H9 (cell line): ENCODE measurements at regions not wholly inside any gene's neighbourhood (a gene's known extent, or its start where the extent isn't known, plus 50 kb on each side); places are given as distances from the start of the nearest gene placed in this dataset.
A peak's percentile ranks its signal among the peaks of the same experiment; 100 is the strongest.

ENCODE experiments used
- DNase-seq: peaks from one replicate; pipeline ENCODE4 v3.0.0-alpha.2; 2017
- H2AFZ ChIP-seq: one replicate; pipeline ENCODE4 v1.6.1; 2013; ENCODE audit warnings: mild to moderate bottlenecking, low read length, control low read depth, moderate library complexity
- H2AK5ac ChIP-seq: 2 replicates; pipeline ENCODE4 v1.6.1; 2013; ENCODE audit warnings: low read length, control low read depth, mixed read lengths; ENCODE audit not compliant: insufficient read length
- H2BK120ac ChIP-seq: one replicate; pipeline ENCODE4 v1.6.1; 2013; ENCODE audit warnings: low read depth, mild to moderate bottlenecking, low read length, control low read depth, inconsistent platforms; ENCODE audit not compliant: poor library complexity, severe bottlenecking
- H2BK12ac ChIP-seq: 2 replicates; pipeline ENCODE4 v1.6.1; 2013; ENCODE audit warnings: low read length, control low read depth, mixed read lengths, low read depth; ENCODE audit not compliant: insufficient read length
- H2BK15ac ChIP-seq: 2 replicates; pipeline ENCODE4 v1.6.1; 2013; ENCODE audit warnings: low read depth, low read length, control low read depth
- H2BK20ac ChIP-seq: one replicate; pipeline ENCODE4 v1.6.1; 2013; ENCODE audit warnings: low read depth, mild to moderate bottlenecking, low read length, control low read depth, inconsistent platforms; ENCODE audit not compliant: poor library complexity, severe bottlenecking
- H2BK5ac ChIP-seq: 2 replicates; pipeline ENCODE4 v1.6.1; 2013; ENCODE audit warnings: low read length, control low read depth, mixed read lengths; ENCODE audit not compliant: insufficient read length
- H3K14ac ChIP-seq: 2 replicates; pipeline ENCODE4 v1.6.1; 2013; ENCODE audit warnings: low read length, control low read depth; ENCODE audit not compliant: insufficient read depth
- H3K18ac ChIP-seq: 2 replicates; pipeline ENCODE4 v1.6.1; 2013; ENCODE audit warnings: low read depth, mild to moderate bottlenecking, mixed read lengths, low read length, control low read depth; ENCODE audit not compliant: insufficient read length
- H3K23ac ChIP-seq: 2 replicates; pipeline ENCODE4 v1.6.1; 2013; ENCODE audit warnings: low read length, control low read depth, mixed read lengths, low read depth; ENCODE audit not compliant: insufficient read length
- H3K23me2 ChIP-seq: 2 replicates; pipeline ENCODE4 v1.6.1; 2013; ENCODE audit warnings: low read depth, mild to moderate bottlenecking, mixed read lengths, low read length, control low read depth; ENCODE audit not compliant: insufficient read length, poor library complexity, severe bottlenecking
- H3K27ac ChIP-seq: 2 replicates; pipeline ENCODE4 v1.5.1; 2013; ENCODE audit warnings: low read length, control low read depth, mixed read lengths, low read depth; ENCODE audit not compliant: insufficient read length
- H3K27me3 ChIP-seq: 2 replicates; pipeline ENCODE4 v1.6.1; 2013; ENCODE audit warnings: low read length, control low read depth, inconsistent platforms; ENCODE audit not compliant: insufficient read depth
- H3K4ac ChIP-seq: 2 replicates; pipeline ENCODE4 v1.6.1; 2013; ENCODE audit warnings: low read depth, mild to moderate bottlenecking, control low read depth, inconsistent platforms, low read length, moderate library complexity
- H3K4me1 ChIP-seq: 2 replicates; pipeline ENCODE4 v1.6.1; 2013; ENCODE audit warnings: low read length, control low read depth, inconsistent platforms; ENCODE audit not compliant: insufficient read depth
- H3K4me2 ChIP-seq: 2 replicates; pipeline ENCODE4 v1.6.1; 2013; ENCODE audit warnings: low read length, control low read depth, mixed read lengths; ENCODE audit not compliant: insufficient read length, insufficient read depth
- H3K56ac ChIP-seq: 2 replicates; pipeline ENCODE4 v1.6.1; 2013; ENCODE audit warnings: low read depth, mild to moderate bottlenecking, mixed read lengths, low read length, control low read depth; ENCODE audit not compliant: insufficient read length
- H3K79me1 ChIP-seq: 2 replicates; pipeline ENCODE4 v1.6.1; 2013; ENCODE audit warnings: low read depth, mild to moderate bottlenecking, moderate library complexity, low read length, control low read depth, inconsistent platforms; ENCODE audit not compliant: insufficient read depth, poor library complexity, severe bottlenecking
- H3K79me2 ChIP-seq: 2 replicates; pipeline ENCODE4 v1.6.1; 2013; ENCODE audit warnings: low read length, control low read depth, inconsistent platforms; ENCODE audit not compliant: insufficient read depth
- H3K9ac ChIP-seq: 2 replicates; pipeline ENCODE4 v1.6.1; 2013; ENCODE audit warnings: low read length, control low read depth, mixed read lengths; ENCODE audit not compliant: insufficient read length; ENCODE audit errors: extremely low read depth
- H3K9me3 ChIP-seq: one replicate; pipeline ENCODE4 v1.6.1; 2013; ENCODE audit warnings: low read depth, low read length, inconsistent platforms; ENCODE audit not compliant: control insufficient read depth
- H3T11ph ChIP-seq: one replicate; pipeline ENCODE4 v1.6.1; 2013; ENCODE audit warnings: mild to moderate bottlenecking, low read length, control low read depth, inconsistent platforms
- H4K20me1 ChIP-seq: one replicate; pipeline ENCODE4 v1.6.1; 2013; ENCODE audit not compliant: control insufficient read depth, insufficient read length, insufficient read depth
- H4K5ac ChIP-seq: 2 replicates; pipeline ENCODE4 v1.6.1; 2013; ENCODE audit warnings: low read depth, mild to moderate bottlenecking, mixed read lengths, low read length, control low read depth; ENCODE audit not compliant: insufficient read length
- H4K8ac ChIP-seq: replicated peaks from 2 replicates; pipeline ENCODE4 v1.6.1; 2013; ENCODE audit warnings: low read length, control low read depth, mixed read lengths, low read depth; ENCODE audit not compliant: insufficient read length
- H4K91ac ChIP-seq: 2 replicates; pipeline ENCODE4 v1.6.1; 2013; ENCODE audit warnings: low read depth, mild to moderate bottlenecking, moderate library complexity, mixed read lengths, low read length, control low read depth; ENCODE audit not compliant: insufficient read length
- H3K27ac Mint-ChIP-seq, 3 experiments: 2 replicates in 2 of 3; 3 replicates in 1 of 3; pipeline ENCODE4 v1.8.0; 2020 to 2021; ENCODE audit warnings: mixed read lengths in 3 of 3, mild to moderate bottlenecking in 1 of 3, moderate library complexity in 1 of 3
- H3K27me3 Mint-ChIP-seq: 2 replicates; pipeline ENCODE4 v1.8.0; 2021; ENCODE audit warnings: low read depth, mild to moderate bottlenecking, moderate library complexity, mixed read lengths
- H3K36me3 Mint-ChIP-seq, 3 experiments: 2 replicates in 2 of 3; 3 replicates in 1 of 3; pipeline ENCODE4 v1.8.0; 2020 to 2021; ENCODE audit warnings: low read depth in 3 of 3, mixed read lengths in 3 of 3; ENCODE audit not compliant: insufficient read depth in 1 of 3
- H3K4me1 Mint-ChIP-seq, 2 experiments: 2 replicates each; pipeline ENCODE4 v1.8.0; 2020; ENCODE audit warnings: mixed read lengths in 2 of 2
- H3K4me3 Mint-ChIP-seq, 2 experiments: 2 replicates in 1 of 2; 3 replicates in 1 of 2; pipeline ENCODE4 v1.8.0; 2020 to 2021; ENCODE audit warnings: mild to moderate bottlenecking in 2 of 2, mixed read lengths in 2 of 2, moderate library complexity in 1 of 2
- H3K9me3 Mint-ChIP-seq, 2 experiments: 2 replicates in 1 of 2; 3 replicates in 1 of 2; pipeline ENCODE4 v1.8.0; 2020; ENCODE audit warnings: mild to moderate bottlenecking in 2 of 2, mixed read lengths in 2 of 2, moderate library complexity in 1 of 2
- WGBS: extraction: QIAGEN DNeasy Blood & Tissue Kit; methylation state at CpG from one replicate; pipeline ENCODE4 v1.1.7; 2013; ENCODE audit warnings: missing lambda C conversion rate, low lambda C conversion rate, mixed read lengths; ENCODE audit not compliant: insufficient read length; ENCODE audit errors: extremely low coverage; 5-methylcytosine and 5-hydroxymethylcytosine counted together
- TF ChIP-seq, protein P1 (sequence below): fragments of 200-600 bp; sonication (generic); conservative IDR thresholded peaks from 3 replicates; pipeline ENCODE4 v1.8.0; 2021; ENCODE audit warnings: antibody characterized with exemption, mild to moderate bottlenecking

DNA sequence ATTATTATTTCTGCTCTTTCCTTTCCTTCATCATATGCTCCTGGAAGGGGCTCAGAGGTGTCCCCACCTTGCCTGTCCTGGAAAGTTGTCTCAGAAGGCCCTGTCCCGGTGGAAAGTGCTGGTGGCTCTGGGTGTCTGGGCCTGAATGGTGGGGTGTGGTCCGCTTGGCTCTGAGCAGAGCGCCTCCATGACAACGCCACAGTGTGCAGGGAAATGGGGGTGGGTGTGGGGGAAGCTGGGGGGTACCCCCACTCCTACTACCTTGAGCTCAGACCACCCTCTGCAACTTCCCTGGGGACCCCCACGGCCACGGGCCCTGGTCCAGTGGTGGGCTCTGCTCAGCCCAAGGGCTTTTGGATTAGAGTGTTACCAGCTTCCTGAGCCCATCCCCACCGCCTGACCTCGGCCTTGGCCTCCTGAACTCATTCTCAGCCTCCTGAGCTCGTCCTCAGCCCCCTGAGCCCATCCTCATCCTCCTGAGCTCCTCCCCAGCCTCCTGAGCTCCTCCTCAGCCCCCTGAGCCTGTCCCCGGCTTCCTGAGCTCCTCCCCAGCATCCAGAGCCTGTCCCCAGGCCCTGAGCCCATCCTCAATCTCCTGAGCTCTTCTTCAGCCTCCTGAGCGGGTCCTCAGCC lies 106.4 kb upstream of the FAM20C start:
- TF ChIP-seq, protein P1, sequence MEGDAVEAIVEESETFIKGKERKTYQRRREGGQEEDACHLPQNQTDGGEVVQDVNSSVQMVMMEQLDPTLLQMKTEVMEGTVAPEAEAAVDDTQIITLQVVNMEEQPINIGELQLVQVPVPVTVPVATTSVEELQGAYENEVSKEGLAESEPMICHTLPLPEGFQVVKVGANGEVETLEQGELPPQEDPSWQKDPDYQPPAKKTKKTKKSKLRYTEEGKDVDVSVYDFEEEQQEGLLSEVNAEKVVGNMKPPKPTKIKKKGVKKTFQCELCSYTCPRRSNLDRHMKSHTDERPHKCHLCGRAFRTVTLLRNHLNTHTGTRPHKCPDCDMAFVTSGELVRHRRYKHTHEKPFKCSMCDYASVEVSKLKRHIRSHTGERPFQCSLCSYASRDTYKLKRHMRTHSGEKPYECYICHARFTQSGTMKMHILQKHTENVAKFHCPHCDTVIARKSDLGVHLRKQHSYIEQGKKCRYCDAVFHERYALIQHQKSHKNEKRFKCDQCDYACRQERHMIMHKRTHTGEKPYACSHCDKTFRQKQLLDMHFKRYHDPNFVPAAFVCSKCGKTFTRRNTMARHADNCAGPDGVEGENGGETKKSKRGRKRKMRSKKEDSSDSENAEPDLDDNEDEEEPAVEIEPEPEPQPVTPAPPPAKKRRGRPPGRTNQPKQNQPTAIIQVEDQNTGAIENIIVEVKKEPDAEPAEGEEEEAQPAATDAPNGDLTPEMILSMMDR = no peak
- Histone ChIP-seq H4K5ac (no peak overlapping the region), H3K4ac (no peak overlapping the region), H3K9me3 (no peaks in the 10 kb centered on the region), H4K20me1 (no peaks in the 10 kb centered on the region), H2BK120ac (no peak overlapping the region), H4K8ac (no peak overlapping the region), H2BK5ac (no peak overlapping the region), H3K27me3 (no peaks in the 10 kb centered on the region), H3T11ph (no peak overlapping the region), H3K4me1 (peaks cover 7% of the 10 kb centered on the region; the same call in 1 of the 2 replicates), H3K56ac (no peak overlapping the region), H2BK15ac (no peak overlapping the region), H3K4me2 (no peak overlapping the region), H2BK20ac (no peak overlapping the region), H3K18ac (no peak overlapping the region), H3K79me1 (no peaks in the 10 kb centered on the region), H2AK5ac (no peak overlapping the region), H3K23me2 (no peaks in the 10 kb centered on the region), H3K14ac (peak overlapping the region; percentile 31; the same call in 1 of the 2 replicates), H4K91ac (no peak overlapping the region), H3K9ac (no peak overlapping the region), H2AFZ (no peak overlapping the region), H3K23ac (no peak overlapping the region), H3K79me2 (peaks cover 3% of the 10 kb centered on the region; the same call in 1 of the 2 replicates), H2BK12ac (no peak overlapping the region), H3K27ac (no peak overlapping the region)
- H3K36me3 Mint-ChIP-seq = peaks cover 0 to 2% (median 1%) of the 10 kb centered on the region in 3 experiments; a peak in 3 of 7 replicates
- H3K27me3 Mint-ChIP-seq = peaks cover 4% of the 10 kb centered on the region; the same call in 1 of the 2 replicates
- H3K4me3 Mint-ChIP-seq = no peak overlapping the region
- peak; percentile 23 for DNase-seq
- no CpG with 5 or more reads among the region's 11 CpGs for WGBS
- peak overlapping the region in 1 of 3 experiments; percentile 68; a peak in 4 of 7 replicates for H3K27ac Mint-ChIP-seq
- peaks cover 49 to 56% of the 10 kb centered on the region in 2 experiments for H3K4me1 Mint-ChIP-seq
- H3K9me3 Mint-ChIP-seq = peaks cover 0 to 5% of the 10 kb centered on the region in 2 experiments; a peak in 1 of 5 replicates
